ENCODE measurements at regions not wholly inside any gene's neighbourhood (a gene's known extent, or its start where the extent isn't known, plus 50 kb on each side); places are given as distances from the start of the nearest gene placed in this dataset.
A peak's percentile ranks its signal among the peaks of the same experiment; 100 is the strongest.

- no peaks in the 10 kb centered on the region for H3K36me3 ChIP-seq
- H3K9me3 ChIP-seq = no peaks in the 10 kb centered on the region
- H3K4me1 ChIP-seq = peaks cover 12% of the 10 kb centered on the region
- DNase-seq (no peak), ATAC-seq (no peak)
- TF ChIP-seq, protein P1, sequence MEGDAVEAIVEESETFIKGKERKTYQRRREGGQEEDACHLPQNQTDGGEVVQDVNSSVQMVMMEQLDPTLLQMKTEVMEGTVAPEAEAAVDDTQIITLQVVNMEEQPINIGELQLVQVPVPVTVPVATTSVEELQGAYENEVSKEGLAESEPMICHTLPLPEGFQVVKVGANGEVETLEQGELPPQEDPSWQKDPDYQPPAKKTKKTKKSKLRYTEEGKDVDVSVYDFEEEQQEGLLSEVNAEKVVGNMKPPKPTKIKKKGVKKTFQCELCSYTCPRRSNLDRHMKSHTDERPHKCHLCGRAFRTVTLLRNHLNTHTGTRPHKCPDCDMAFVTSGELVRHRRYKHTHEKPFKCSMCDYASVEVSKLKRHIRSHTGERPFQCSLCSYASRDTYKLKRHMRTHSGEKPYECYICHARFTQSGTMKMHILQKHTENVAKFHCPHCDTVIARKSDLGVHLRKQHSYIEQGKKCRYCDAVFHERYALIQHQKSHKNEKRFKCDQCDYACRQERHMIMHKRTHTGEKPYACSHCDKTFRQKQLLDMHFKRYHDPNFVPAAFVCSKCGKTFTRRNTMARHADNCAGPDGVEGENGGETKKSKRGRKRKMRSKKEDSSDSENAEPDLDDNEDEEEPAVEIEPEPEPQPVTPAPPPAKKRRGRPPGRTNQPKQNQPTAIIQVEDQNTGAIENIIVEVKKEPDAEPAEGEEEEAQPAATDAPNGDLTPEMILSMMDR (IDR thresholded peaks at IDR 0.05) = no peak
- no peak overlapping the region for H3K27ac ChIP-seq
- no peak overlapping the region for H3K4me3 ChIP-seq
- intact Hi-C loops (cut with DNase I) = no loop called here
- H3K27me3 ChIP-seq (ENCODE audit: low read depth) = no peaks in the 10 kb centered on the region
These were observed 151.0 kb upstream of the COPS8 start for GRCh38 chr2:236934656-236935055.

DNA sequence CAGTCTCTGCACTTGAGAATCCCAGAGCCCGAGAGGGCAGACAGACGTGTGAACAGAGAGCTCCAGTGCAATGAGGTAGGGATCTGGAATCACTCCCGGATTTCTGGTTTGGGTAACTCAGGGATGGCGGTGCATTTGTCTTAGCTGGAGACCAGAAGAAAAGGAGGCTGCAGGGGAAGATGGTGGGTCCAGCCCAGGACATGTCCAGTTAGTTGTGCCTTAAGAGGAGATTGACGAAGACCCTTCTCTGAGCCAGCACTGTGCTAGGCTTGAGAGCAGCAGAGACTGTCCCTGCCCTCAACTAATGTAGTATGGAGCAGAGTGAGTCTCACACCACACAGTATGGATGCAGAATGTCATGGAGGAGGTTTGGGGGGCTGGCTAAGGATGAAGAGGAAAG is 150.6 kb upstream of the COPS8 start:
- H3K9me3 ChIP-seq = no peaks in the 10 kb centered on the region
- DNase-seq = no peak
- peak in 1 of 2 donors; percentile 15 for ATAC-seq

GRCh38 chr2:236935631-236936445 is 149.9 kb upstream of the COPS8 start:
- ATAC-seq = no peak
- no peak for DNase-seq

More for the DNA sequence above, 150.6 kb upstream of the COPS8 start:
- Histone ChIP-seq H3K36me3 (no peaks in the 10 kb centered on the region), H3K4me1 (peaks cover 13% of the 10 kb centered on the region), H3K27ac (no peak overlapping the region), H3K4me3 (no peak overlapping the region), H3K27me3 (ENCODE audit: low read depth) (no peaks in the 10 kb centered on the region)
- intact Hi-C loops (cut with DNase I) = no loop called here
- TF ChIP-seq, protein P1 (IDR thresholded peaks at IDR 0.05) = no peak

GRCh38 chr2:236936446-236936940 is 149.2 kb upstream of the COPS8 start:
- Histone ChIP-seq H3K36me3 (no peaks in the 10 kb centered on the region), H3K27me3 (ENCODE audit: low read depth) (no peaks in the 10 kb centered on the region), H3K4me3 (no peak overlapping the region), H3K9me3 (no peaks in the 10 kb centered on the region), H3K4me1 (peaks cover 13% of the 10 kb centered on the region), H3K27ac (no peak overlapping the region)
- ATAC-seq = no peak
- no peak for DNase-seq
- intact Hi-C loops (cut with DNase I) = no loop called here
- TF ChIP-seq, protein P1 (IDR thresholded peaks at IDR 0.05) = no peak

More at GRCh38 chr2:236935631-236936445, 149.9 kb upstream of the COPS8 start:
- TF ChIP-seq, protein P1 (IDR thresholded peaks at IDR 0.05) = no peak
- no peaks in the 10 kb centered on the region for H3K36me3 ChIP-seq
- H3K27me3 ChIP-seq (ENCODE audit: low read depth) = no peaks in the 10 kb centered on the region
- H3K9me3 ChIP-seq = no peaks in the 10 kb centered on the region
- H3K27ac ChIP-seq = no peak overlapping the region
- intact Hi-C loops (cut with DNase I) = no loop called here
- peaks cover 13% of the 10 kb centered on the region for H3K4me1 ChIP-seq
- no peak overlapping the region for H3K4me3 ChIP-seq

DNA sequence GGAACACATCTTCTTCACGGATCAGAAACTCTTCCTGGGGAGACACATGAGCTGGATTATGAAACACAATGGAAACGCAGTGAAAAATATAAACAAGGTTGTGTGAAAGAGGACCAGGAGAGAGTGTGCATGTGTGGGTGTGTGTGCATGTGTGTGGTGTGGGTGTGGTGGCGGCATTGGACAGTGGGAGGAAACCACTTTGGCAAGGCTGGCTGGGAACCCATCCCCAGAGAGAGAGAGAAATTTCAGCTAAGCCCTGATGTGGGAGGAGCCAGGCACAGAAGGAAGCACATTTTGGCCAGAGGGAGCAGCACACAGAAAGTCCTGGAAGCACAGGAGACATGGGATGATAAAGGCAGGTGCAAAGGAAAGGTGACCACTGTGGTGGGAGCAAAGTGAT is 147.6 kb upstream of the COPS8 start:
- peak in 1 of 2 donors; percentile 30 for ATAC-seq
- peaks cover 13% of the 10 kb centered on the region for H3K4me1 ChIP-seq
- DNase-seq = no peak
- TF ChIP-seq, protein P1 (IDR thresholded peaks at IDR 0.05) = no peak
- intact Hi-C loops (cut with DNase I) = no loop called here
- no peaks in the 10 kb centered on the region for H3K9me3 ChIP-seq
- no peak overlapping the region for H3K4me3 ChIP-seq
- no peaks in the 10 kb centered on the region for H3K36me3 ChIP-seq
- no peaks in the 10 kb centered on the region for H3K27me3 ChIP-seq (ENCODE audit: low read depth)
- no peak overlapping the region for H3K27ac ChIP-seq

Data from lower lobe of right lung (tissue), 2 donors.